GM19238 (cell line): ENCODE measurements at regions not wholly inside any gene's neighbourhood (a gene's known extent, or its start where the extent isn't known, plus 50 kb on each side); places are given as distances from the start of the nearest gene placed in this dataset.
"Not testable (repeated sequence)": the region's sequence is repeated elsewhere in the genome, so short reads cannot be mapped to it uniquely, and the experiment has no call there.

Experiments
- DNase-seq: peaks from one replicate; pipeline ENCODE4 v3.0.0; 2011; ENCODE audit warnings: low spot score; ENCODE audit not compliant: insufficient read length

DNA sequence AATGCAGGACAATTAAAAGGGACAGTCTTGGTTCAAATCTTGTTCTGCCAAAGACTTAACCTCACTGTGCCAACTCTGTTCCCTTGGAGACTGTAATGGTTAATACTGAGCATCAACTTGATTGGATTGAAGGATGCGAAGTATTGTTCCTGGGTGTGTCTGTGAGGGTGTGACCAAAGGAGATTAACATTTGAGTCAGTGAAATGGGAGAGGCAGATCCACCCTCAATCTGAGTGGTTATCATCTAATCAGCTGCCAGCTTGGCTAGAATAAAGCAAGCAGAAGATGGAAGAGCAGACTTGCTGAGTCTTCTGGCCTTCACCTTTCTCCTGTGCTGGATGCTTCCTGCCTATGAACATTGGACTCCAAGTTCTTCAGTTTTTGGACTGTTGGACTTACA lies 474.4 kb downstream of the CD83 start:
- DNase-seq = no peak

- no peak for DNase-seq
Observed at GRCh38 chr6:14593286-14593685, 475.7 kb downstream of the CD83 start.

DNA sequence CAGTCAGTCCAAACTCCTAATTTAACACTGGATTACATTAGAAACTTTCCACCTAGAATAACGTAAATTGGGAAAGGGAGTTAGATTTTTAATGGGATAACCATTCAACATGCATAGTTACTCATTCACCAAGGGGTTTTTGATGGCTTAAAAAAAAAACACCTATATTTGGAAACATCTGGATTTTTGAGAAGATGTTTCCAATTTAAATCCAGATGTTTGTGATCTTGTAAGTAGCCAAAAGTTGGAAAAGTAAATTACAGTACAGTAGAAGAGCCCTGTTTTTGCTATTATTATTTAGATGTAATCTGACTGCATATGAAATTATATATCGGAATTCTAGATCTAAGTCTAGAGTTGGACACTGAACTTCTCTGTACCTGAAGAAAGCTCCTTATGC lies 478.2 kb downstream of the CD83 start:
- no peak for DNase-seq

GRCh38 chr6:14596410-14596809 lies 478.8 kb downstream of the CD83 start:
- no peak for DNase-seq

GRCh38 chr6:14597090-14597489 lies 479.5 kb downstream of the CD83 start:
- DNase-seq = no peak

- DNase-seq = no peak
Observed at GRCh38 chr6:14598017-14598864, 480.7 kb downstream of the CD83 start.

GRCh38 chr6:14600306-14600705 lies 482.7 kb downstream of the CD83 start:
- DNase-seq = not testable (repeated sequence)

GRCh38 chr6:14601490-14601889 lies 483.9 kb downstream of the CD83 start:
- no peak for DNase-seq

- DNase-seq = no peak
Observed at GRCh38 chr6:14606353-14606752, 488.8 kb downstream of the CD83 start.

- DNase-seq = no peak
Observed at GRCh38 chr6:14610141-14610540, 492.6 kb downstream of the CD83 start.

GRCh38 chr6:14612016-14612980 lies 494.7 kb downstream of the CD83 start:
- no peak for DNase-seq

DNA sequence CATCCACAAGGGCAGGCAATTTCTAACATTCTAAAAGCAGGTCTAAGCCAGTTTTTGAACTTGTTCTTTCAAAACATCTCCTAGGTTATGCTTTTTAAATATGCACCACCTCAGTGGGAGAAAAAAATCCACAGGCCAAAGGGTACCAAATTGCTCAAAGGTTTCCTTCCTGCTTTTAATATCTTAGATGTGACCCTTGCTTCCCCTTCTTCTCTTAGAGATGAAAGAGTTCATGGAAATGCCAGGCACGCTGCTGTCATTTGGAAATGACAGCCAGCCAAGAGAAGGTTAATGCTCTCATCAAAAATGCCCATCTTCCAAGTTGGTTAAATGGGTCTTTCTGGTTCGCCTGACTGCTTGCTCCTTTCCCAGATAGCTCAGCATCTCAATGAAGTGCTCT lies 497.1 kb downstream of the CD83 start:
- no peak for DNase-seq

- no peak for DNase-seq
Observed at GRCh38 chr6:14616656-14617055, 499.1 kb downstream of the CD83 start.

DNA sequence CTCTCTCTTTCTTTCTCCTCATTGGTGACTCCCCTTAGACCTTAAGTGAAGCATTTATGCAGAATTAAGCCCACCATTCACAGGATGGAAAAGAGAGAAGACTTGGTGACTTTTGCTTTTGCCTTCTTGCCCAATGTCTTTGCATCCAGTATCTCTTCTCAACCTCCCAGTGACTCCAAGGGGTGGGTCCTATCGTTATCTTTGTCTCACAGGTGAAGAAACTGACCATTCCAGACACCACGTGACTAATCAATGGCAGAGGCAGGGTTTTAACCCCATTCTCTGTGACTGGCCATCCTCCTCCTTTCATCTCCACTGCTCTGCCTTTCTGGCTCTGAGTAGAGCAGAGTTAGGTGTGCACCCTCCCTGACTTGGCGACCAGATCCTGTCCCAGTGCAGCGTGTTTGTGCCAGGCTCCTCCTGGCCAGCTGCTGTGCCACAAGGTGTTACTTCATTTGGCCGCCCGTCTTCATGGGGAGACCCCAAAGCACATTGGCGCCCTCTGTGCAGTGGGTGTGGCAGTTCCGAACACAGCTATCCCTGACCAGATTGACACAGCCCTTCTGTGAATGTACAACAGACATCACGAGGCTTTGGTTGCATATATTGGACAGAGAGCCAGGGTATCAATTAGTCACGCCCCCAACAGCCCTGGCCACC lies 501.3 kb downstream of the CD83 start:
- no peak for DNase-seq

GRCh38 chr6:14619419-14619781 lies 501.8 kb downstream of the CD83 start:
- no peak for DNase-seq

DNA sequence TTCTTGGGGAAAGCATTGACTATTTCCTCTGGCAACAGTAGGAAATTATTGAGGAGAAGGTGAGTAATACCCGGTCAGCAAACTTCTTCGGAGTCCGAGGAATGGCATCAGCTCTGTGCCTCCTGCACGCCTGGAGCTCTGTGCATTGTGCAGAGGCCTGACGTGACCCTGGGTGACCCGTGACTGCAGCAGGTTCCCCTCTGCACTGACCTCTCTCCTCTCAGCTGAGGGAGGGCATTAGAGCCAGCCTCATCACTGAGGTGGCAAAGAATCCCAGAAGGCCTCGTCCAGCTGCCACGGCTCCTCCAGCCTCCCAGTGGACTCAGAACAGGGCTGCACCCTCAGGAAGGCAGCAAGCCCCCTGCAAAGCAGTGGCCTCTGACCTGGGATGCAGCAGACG lies 502.9 kb downstream of the CD83 start:
- no peak for DNase-seq

DNA sequence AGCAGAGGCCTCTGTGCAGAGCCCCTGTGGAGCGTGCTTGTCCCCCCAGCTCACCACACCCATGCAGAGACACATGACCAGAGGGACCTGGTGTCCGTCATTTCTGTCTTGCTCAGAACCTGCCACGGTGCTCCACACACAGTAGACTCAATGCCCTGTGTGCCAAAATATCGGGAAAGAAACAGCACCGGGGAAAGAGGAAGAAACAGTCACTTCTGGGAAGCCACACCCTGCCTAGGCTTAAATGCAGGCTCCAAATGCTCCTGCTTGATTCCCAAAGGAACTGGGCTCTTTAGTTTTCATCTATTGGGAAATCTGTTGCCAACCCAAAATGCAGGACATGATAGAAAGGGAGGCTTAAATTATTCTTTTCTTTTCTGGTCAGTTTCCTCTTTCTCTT lies 503.9 kb downstream of the CD83 start:
- no peak for DNase-seq

DNA sequence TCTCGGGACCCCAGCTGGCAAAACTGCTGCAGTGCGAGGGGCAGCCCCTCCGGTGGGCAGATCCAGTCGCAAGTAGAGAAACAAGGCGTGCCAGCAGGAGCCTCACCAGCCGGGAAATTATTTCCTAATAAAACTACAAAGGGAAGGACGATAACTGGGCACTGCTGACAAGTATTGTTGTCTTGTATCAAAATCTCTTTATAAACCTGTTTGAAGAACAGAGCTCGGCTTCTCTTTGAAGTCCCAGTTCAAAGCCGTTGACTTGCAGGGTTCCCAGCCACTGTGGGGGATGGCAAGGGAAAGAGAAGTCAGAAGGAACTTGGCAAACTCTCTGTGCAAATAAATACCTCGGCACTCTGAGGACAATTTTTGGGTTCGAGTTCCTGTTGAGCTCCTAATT lies 504.5 kb downstream of the CD83 start:
- DNase-seq = no peak

DNA sequence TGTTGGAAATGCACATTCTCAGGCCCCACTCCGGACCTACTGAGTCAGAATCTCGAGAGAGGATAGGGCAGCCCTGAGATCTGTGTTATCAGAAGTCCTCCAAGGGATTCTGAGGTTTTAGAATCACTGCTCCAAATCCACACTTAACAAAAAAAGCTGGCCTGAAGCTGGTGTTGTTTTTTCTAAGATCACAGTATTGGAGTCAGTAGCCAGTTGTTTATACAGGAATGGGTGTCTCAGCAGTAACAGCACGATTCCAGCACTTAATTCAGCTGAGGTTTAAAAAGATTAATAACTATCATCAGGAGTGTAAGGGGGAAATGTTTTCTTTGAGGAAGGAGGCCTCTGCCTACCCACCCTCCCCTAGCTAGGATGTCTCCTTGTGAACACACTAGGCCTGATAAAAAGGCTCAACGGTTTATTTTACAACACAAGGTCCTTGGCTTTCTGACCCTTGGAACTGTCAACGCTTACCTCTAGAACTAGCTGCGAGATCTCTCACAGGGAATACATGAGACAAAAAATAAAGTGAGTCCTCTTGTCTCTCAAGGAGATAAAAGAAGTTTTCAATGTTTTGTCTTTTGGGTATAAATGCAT lies 505.4 kb downstream of the CD83 start:
- no peak for DNase-seq

GRCh38 chr6:14625173-14625895 lies 507.8 kb downstream of the CD83 start:
- DNase-seq = no peak

DNA sequence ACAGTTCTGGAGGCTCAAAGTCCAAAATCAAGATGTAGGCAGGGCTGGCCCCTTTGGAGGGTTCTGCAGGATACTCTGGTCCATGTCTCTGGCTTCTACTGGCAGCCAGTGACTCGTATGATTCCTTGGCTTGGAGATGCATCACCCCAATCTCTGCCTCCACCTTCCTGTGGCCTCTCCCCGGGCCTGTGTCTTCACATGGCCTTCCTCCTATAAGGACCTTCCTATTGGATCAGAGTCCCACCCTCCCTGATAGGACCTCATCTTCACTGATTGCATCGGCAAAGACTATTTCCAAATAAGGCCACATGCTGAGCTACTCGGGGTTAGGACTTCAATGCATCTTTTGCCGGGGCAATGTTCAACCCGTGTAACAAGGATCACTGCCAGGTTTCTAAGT lies 509.0 kb downstream of the CD83 start:
- DNase-seq = no peak
